ENCODE measurements at regions not wholly inside any gene's neighbourhood (a gene's known extent, or its start where the extent isn't known, plus 50 kb on each side); places are given as distances from the start of the nearest gene placed in this dataset.

DNA sequence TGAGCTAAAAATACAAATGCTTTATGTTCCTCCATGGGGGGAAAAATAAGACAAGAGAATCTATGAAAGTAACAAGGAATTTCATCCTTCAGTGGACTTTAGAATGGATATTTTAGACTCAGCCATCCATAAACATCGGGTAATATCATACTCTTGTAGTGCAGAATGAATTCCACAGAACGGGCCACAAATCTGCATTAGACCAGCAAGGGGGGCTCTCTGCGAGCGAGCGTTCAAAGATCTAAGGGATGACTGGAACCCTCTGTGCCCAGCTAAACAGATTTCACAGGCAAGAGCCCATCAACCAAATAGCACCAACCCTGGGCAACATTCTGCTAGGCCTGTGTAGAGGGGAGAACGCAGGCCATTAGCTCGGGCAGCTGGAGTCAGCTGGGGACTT lies 537.9 kb upstream of the CDH11 start:
- TF ChIP-seq CTCF (IDR thresholded peaks at IDR 0.05) = no peak

GRCh38 chr16:65658787-65659220 lies 536.9 kb upstream of the CDH11 start:
- TF ChIP-seq CTCF (IDR thresholded peaks at IDR 0.05) = no peak

- no peak for TF ChIP-seq CTCF (IDR thresholded peaks at IDR 0.05)
Measured at GRCh38 chr16:65658349-65658748, 536.5 kb upstream of the CDH11 start.

DNA sequence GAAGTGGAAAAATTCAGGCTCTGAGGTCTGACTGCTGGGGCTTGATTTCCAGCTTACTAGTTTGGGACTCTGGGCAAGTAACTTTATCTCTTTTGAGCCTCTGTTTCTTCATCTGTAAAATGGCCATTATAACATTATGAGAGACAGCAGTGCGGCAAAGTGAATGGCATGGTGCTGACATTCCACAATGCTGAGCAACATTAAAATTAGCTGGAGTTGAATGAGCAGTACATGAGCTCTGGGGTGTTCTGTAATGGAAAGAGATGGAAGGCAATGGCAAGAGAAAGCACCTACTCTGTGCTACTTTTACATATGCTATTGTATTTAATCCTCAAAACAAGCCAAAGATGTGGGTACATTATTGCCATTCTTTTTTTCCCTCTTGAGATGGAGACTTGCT lies 535.7 kb upstream of the CDH11 start:
- no peak for TF ChIP-seq CTCF (IDR thresholded peaks at IDR 0.05)

DNA sequence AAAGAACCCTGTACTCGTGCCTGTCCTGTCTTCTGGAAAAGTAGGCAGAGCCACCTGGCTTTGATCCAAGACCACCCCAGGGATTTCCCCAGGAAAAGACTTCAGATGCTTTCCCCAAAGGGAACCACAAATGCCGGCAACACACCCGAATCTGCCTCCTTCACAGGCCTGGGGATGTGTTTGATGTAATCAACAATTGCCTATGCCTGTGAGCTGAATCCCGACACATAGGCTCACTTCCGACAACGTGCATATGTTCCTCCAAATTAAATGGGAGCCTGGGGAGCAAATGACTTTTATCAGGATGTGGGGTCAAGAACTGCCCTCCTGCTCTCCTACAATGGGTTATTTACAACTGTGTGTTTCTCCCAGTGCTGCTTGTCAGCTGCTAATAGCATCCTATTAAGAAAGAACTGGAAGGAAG lies 535.2 kb upstream of the CDH11 start:
- no peak for TF ChIP-seq CTCF (IDR thresholded peaks at IDR 0.05)

- TF ChIP-seq CTCF (IDR thresholded peaks at IDR 0.05) = no peak
Measured at GRCh38 chr16:65655802-65656201, 533.9 kb upstream of the CDH11 start.

- TF ChIP-seq CTCF (IDR thresholded peaks at IDR 0.05) = no peak
Measured at GRCh38 chr16:65648101-65648500, 526.2 kb upstream of the CDH11 start.

DNA sequence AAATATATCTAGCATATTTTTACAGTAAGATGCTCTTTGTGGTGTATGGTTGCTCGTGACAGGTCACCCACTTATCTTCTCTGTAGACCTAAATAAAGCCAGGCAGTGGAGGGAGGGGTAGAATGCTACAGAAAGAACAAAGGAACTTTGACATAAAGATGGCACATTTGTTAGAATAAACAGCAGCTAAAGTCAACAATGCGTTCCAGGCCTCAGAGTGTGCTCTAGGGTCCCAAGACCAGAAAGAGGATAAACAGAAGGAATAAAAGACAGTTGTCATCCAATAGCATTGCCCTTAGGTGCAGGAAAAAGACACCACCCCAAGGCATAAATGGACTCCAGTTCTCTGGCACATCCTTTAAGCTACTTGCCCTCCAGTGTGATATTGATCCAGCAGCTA lies 523.0 kb upstream of the CDH11 start:
- no peak for TF ChIP-seq CTCF (IDR thresholded peaks at IDR 0.05)
